Breast epithelium (tissue), 3 donors: ENCODE measurements at regions not wholly inside any gene's neighbourhood (a gene's known extent, or its start where the extent isn't known, plus 50 kb on each side); places are given as distances from the start of the nearest gene placed in this dataset.

Source experiments
- CTCF ChIP-seq, 3 donors: fragments of 450-650 bp; IDR thresholded peaks; one replicate each; pipeline ENCODE4 v1.5.1; 2016 to 2017; ENCODE audit warnings: antibody characterized with exemption in 3 of 3, mild to moderate bottlenecking in 3 of 3, moderate library complexity in 3 of 3
- POLR2A ChIP-seq: fragments of 450-650 bp; IDR thresholded peaks from one replicate; pipeline ENCODE4 v1.6.1; 2016; ENCODE audit warnings: antibody characterized with exemption, mild to moderate bottlenecking, moderate library complexity
- POLR2AphosphoS5 ChIP-seq, 3 donors: sonication (generic); formaldehyde crosslinking; IDR thresholded peaks; one replicate each; pipeline ENCODE4 v1.6.1; 2017; ENCODE audit warnings: antibody characterized with exemption in 3 of 3

- TF ChIP-seq CTCF (IDR thresholded peaks at IDR 0.05) (no peak), POLR2A (no peak), POLR2AphosphoS5 (IDR thresholded peaks at IDR 0.05) (no peak)
These were observed 390.1 kb upstream of the PDE3A start for GRCh38 chr12:19978193-19978592.
